PFSK-1 (cell line): ENCODE measurements at regions not wholly inside any gene's neighbourhood (a gene's known extent, or its start where the extent isn't known, plus 50 kb on each side); places are given as distances from the start of the nearest gene placed in this dataset.

Experiments
- FOXP2 ChIP-seq: optimal IDR thresholded peaks from 2 replicates; pipeline ENCODE3; 2011; ENCODE audit warnings: borderline replicate concordance, control low read depth, inconsistent platforms; ENCODE audit not compliant: insufficient read depth; ENCODE audit errors: extremely low read length, extremely low read depth
- POLR2AphosphoS5 ChIP-seq: IDR thresholded peaks from 2 replicates; pipeline ENCODE4 v1.6.1; 2012; ENCODE audit warnings: low read depth, mild to moderate bottlenecking, control low read depth, low read length, moderate library complexity
- SIN3A ChIP-seq: IDR thresholded peaks from 2 replicates; pipeline ENCODE4 v1.6.1; 2012; ENCODE audit warnings: mild to moderate bottlenecking, low read length, moderate library complexity, borderline replicate concordance; ENCODE audit not compliant: insufficient read depth
- TAF1 ChIP-seq: IDR thresholded peaks from 2 replicates; pipeline ENCODE4 v1.6.1; 2012; ENCODE audit warnings: low read length, control low read depth, borderline replicate concordance; ENCODE audit not compliant: insufficient read depth
- TF ChIP-seq, protein P1 (sequence below), 2 experiments: IDR thresholded peaks; 2 replicates each; pipeline versions ENCODE4 v1.6.1 to v1.8.0; 2011 to 2012; ENCODE audit warnings: low read depth in 2 of 2, low read length in 2 of 2, control low read depth in 1 of 2, inconsistent platforms in 1 of 2, mild to moderate bottlenecking in 1 of 2, moderate library complexity in 1 of 2; ENCODE audit not compliant: insufficient read depth in 1 of 2

DNA sequence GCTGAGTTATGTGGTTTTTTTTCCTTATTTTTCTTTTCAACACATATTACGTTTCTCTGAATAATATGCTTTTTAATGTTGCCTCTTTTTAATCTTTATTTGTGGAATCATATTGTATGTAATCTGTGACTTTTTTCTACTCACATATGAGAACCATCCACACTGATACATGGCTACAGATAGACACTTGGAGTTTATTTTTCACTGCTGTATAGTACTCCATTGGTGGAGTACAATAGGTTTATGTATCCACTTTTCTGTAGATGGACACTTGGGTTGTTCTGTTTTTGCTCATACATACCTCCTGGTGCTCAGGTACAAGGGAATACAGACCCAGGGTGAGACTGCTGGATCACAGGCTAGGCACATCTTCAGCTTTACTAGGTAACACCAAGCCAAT, 71.5 kb upstream of the ERG start:
- TF ChIP-seq, protein P1, sequence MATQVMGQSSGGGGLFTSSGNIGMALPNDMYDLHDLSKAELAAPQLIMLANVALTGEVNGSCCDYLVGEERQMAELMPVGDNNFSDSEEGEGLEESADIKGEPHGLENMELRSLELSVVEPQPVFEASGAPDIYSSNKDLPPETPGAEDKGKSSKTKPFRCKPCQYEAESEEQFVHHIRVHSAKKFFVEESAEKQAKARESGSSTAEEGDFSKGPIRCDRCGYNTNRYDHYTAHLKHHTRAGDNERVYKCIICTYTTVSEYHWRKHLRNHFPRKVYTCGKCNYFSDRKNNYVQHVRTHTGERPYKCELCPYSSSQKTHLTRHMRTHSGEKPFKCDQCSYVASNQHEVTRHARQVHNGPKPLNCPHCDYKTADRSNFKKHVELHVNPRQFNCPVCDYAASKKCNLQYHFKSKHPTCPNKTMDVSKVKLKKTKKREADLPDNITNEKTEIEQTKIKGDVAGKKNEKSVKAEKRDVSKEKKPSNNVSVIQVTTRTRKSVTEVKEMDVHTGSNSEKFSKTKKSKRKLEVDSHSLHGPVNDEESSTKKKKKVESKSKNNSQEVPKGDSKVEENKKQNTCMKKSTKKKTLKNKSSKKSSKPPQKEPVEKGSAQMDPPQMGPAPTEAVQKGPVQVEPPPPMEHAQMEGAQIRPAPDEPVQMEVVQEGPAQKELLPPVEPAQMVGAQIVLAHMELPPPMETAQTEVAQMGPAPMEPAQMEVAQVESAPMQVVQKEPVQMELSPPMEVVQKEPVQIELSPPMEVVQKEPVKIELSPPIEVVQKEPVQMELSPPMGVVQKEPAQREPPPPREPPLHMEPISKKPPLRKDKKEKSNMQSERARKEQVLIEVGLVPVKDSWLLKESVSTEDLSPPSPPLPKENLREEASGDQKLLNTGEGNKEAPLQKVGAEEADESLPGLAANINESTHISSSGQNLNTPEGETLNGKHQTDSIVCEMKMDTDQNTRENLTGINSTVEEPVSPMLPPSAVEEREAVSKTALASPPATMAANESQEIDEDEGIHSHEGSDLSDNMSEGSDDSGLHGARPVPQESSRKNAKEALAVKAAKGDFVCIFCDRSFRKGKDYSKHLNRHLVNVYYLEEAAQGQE (IDR thresholded peaks at IDR 0.05; ENCODE audit: insufficient read depth in 1 of 2, low read depth in 2 of 2, low read length in 2 of 2), result no peak
- TF ChIP-seq SIN3A (no peak), TAF1 (no peak), POLR2AphosphoS5 (no peak), FOXP2 (no peak)

DNA sequence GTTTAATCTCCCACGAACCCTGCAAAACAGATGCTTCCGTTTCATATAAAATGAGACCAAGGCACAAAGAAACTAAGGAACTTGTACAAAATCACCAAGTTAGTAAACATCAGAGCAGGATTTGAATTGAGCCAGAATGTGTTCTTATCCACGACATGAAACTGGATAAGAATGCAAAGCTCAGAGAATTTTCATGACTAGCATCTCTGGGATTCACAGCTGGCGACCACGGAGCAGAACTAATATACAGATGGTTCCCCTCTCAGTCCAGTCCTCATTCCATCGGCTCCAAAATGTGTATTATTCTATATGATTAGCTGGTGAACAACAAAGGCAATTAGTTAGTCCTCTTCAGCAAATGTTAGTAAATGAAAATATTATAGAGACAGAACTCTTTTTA, 72.3 kb upstream of the ERG start:
- TF ChIP-seq FOXP2 (no peak), SIN3A (no peak), TAF1 (no peak), POLR2AphosphoS5 (no peak)
- TF ChIP-seq, protein P1 (IDR thresholded peaks at IDR 0.05; ENCODE audit: insufficient read depth in 1 of 2, low read depth in 2 of 2, low read length in 2 of 2), result no peak

DNA sequence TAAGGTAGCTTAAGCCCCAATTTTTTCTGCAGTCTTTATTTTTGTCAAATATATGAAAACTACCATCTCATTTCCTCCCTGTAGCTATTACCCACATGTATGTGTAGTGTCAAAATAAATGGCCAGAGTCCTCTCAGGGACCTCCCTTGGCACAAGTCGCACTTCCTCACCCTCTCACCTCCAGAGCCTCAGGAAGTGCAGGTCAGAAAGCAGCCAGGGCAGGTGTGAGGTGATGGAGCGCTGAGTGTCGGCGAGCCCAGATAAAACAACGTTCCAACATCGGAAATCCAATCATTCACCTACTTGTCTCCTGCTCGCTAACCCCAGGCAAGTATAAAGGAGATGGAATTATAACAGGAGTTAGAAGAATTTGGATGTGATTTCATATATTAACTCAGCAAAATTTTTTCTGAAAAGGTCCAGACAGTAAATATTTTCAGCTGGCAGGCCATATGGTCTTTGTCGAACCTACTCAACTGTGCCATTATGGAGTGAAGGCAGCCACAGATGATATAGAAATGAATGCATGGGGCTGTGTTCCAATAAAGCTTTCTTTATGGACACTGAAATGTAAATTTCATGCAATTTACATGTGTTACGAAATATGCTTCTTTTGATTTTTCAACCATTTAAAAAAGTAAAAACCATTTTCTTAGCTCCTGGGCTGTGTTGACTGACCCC, 76.8 kb upstream of the ERG start:
- TF ChIP-seq FOXP2 (no peak), POLR2AphosphoS5 (no peak), SIN3A (no peak), TAF1 (no peak)

DNA sequence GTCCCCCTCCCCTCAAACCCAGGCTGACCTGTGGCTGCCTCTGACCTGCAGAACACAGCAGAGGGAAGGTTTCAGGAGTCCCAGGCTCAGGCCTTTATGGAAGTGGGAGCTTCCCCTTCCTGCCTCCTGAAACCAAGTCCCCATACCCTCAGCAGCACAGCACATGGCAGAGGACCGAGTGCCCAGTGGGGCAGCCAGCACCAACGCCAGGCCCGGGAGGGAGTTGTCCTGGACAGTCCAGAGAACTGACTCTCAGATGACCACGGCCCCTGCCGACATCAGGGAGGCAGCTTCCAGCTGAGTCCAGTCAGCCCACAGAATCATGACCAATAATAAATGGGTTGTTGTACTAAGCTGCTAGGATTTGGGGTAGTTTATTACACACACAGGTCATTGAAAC, 79.6 kb upstream of the ERG start:
- no peak for TF ChIP-seq POLR2AphosphoS5
- no peak for TF ChIP-seq SIN3A
- no peak for TF ChIP-seq TAF1
- no peak for TF ChIP-seq FOXP2
- TF ChIP-seq, protein P1 (IDR thresholded peaks at IDR 0.05; ENCODE audit: insufficient read depth in 1 of 2, low read depth in 2 of 2, low read length in 2 of 2), result no peak

DNA sequence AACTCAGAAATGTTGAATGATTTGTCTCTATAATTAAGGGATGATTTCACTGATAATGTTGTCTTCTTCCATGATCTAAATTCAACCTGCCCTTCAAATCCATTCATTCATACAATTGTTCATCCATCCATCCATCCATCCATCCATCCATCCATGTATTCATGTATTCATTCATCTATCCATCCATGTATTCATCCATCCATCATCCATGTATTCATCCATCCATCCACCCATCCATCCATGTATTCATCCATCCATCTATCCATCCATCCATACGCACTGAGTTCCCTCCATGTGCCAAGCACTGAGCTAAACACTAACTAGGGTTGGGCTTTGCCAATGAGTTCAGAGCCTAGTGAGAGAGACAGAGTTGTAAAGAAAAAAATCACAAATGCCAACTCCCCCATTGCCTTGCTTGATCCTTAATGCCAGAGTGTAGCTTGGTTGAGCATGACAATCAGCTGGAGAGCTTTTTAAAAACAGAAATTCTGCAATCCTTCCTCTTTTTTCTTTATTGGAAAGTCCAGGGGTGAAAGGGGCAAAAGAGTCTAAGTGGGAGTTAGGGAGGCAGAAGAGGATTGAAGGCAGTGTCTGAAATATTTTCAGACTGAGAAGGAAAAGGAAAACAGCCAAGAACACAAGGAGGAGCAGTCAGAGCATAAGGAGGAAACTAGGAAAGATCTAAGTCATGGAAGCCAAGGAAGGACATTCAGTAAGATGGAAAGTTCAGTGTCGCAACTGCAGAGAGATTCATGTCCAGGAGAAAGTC, 92.4 kb upstream of the ERG start:
- TF ChIP-seq TAF1 (no peak), POLR2AphosphoS5 (no peak), FOXP2 (no peak), SIN3A (no peak)
- TF ChIP-seq, protein P1 (IDR thresholded peaks at IDR 0.05; ENCODE audit: insufficient read depth in 1 of 2, low read depth in 2 of 2, low read length in 2 of 2), result no peak
